ENCODE measurements at regions not wholly inside any gene's neighbourhood (a gene's known extent, or its start where the extent isn't known, plus 50 kb on each side); places are given as distances from the start of the nearest gene placed in this dataset.

DNA sequence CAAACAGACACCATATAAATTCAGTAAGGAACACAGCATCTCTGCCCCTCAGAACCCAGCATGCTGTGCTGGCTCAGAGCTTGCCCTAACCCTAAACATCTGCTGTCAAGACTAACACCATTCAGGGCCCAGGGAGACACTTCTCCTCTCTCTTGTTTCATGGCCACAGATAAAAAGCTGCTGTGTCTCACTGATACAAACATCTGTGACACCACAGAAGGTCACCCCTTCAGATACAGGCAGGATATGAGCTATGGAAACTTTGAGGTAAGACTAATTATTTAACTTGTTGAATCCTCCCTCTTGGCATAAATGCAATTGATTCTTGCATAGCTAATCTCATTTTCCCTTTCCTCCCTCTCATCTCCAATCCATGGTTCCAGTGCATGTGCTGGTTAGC is 61.6 kb upstream of the GPR12 start:
- no peak for DNase-seq

DNA sequence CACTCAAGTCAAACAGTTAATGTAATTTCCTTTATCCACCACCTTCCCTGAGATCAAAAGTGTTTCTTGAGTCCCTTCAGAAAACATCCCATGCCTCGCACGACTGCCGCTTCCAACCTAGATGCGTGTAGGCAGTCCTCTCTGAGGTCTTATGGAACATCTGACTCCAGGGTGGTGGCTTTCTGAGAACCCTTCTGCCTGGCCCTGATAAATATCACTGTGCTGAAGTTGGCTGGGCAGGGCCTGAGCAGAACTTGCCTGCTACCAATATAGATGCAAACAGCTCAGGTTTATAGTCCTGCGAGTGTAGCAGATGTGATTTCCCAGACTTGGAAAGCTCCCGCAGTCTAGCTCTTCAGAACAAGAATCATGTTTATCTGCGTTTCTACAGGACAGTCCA is 61.1 kb upstream of the GPR12 start:
- no peak for DNase-seq

DNA sequence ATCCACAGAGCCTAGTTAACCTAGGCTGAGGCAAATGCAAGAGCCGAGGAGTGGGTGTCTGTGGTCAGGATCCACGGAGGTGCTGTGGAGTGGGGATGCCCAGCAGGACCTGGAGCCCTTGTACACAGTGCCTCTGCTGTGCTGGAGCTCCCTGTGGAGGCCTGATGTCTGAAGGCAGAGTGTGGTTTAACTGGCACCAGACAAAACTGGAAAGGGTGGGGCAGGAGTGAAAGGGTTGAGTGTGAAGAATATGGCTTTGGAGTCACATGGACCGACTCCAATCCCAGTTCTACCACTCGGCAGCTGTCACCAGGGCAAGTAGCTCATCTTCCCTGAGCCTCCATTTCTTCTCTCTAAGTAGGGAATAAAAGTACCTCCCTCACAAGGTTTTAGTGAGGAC is 60.3 kb upstream of the GPR12 start:
- DNase-seq, result no peak

DNA sequence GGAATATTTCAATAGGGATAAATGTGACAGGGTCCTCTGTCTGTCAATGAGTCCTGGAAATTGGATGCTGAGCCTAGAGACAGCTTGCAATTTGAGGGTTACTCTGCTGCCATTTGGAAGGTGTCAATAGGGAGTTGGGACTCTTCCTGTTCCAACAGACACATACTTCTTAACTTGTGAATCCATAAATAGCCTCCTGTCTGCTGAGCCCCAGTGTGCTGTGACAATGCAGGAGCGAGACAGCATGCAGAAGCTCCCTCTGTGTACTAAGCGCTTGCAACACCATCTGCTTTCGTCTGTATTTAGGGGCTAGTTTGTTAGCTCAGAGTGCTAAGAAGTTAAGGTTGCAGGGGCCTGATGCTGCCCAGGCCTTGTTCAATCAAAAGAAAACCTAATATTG is 58.5 kb upstream of the GPR12 start:
- no peak for DNase-seq

DNA sequence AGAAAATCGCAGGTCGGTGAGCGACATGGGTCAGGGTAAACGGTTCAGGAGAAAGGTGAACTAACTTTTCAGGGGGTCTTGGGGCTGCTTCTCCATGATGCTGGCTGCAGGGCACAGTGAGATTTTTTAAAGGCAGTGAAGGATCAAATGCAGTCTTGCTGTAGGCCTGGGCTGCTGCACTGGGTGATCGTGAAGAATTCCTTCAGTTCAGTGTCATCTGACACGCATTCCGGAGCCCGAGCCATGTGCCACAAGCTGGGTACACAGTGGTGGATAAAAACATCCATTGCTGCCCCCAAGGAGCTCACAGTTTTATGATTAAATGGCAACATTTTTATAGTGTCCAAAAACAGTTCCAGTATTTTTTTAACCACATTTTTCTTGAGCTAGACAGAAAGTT is 56.3 kb upstream of the GPR12 start:
- no peak for DNase-seq

DNA sequence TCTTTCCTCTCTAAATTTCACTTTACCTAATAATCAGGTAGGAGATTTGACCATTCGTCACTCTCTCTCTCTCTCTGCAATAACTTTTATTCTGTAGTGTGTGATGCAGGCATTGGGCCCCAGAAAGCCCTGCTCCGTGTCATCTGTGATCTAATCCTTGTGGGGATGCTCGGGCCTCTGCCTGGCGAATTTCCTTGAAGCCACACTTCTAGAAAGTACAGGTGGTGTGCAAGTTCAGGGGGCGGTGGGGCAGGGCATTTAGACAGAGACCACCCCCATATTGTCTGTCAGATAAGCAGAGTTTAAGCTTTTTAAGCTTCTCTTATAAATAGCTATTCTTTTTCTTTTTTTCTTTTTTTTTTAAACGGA is 53.4 kb upstream of the GPR12 start:
- no peak for DNase-seq

DNA sequence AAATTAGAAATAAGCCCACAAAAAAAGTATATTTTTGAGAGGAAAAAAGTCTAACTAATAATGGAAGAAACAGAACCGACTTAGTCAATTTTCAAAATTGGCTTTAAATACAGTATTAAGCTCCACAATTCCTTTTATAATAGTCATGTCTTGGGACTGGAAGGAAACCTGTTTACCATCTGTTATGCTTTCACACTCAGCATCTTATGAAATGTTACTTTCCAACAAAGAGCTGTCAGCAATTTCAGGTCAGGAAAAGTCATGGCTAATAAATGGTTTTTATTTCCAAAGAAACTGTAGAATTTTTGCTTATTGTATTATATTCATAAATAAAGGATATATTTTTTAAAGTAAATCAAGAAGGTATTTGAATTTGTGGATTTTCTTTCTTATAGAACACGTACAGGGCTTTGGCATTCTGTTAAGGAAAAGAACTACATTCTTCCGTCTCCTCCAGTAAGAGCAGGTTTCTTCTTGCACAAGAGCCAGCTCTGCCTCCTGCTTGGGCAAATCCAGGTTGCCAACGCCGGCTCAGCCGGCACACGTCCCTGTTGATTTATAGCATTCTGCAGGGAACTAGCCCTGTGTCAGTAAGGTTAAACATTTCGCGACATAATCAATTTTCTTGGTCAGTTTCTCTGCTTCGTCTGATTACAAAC is 52.9 kb upstream of the GPR12 start:
- no peak for DNase-seq

DNA sequence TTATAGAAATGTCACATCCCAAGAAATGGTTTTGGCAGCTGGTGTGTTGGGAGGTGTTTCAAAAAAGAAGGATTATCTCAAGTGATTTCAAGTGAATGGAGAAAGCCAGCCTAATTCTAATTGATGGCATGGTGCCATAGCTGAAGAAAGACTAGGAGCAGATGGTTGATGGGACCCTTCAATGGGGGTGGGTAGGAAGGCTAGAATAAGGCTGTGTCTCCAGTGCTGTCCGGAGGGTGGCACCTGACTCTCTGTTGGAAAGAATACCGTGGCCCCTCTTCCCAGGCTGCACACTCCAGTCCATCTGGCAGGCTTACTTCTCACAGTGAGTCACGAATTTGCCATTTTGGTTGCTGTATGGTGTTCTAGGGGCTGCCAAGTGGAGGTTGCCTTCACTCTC is 51.0 kb upstream of the GPR12 start:
- DNase-seq, result no peak
